Lower lobe of right lung (tissue), 2 donors: ENCODE measurements at regions not wholly inside any gene's neighbourhood (a gene's known extent, or its start where the extent isn't known, plus 50 kb on each side); places are given as distances from the start of the nearest gene placed in this dataset.

ENCODE experiments used
- ATAC-seq, 2 donors: fragments of 200-7000 bp; cut with Tn5 transposase; one replicate each; pipeline ENCODE4 v1.9.1; 2020 to 2022; ENCODE audit warnings: mild to moderate bottlenecking in 2 of 2, moderate library complexity in 2 of 2
- DNase-seq: peaks from one replicate; pipeline ENCODE4 v3.0.0-alpha.2; 2020
- H3K27ac ChIP-seq: fragments of 200-600 bp; one replicate; pipeline ENCODE4 v1.8.0; 2022
- H3K27me3 ChIP-seq: fragments of 200-600 bp; one replicate; pipeline ENCODE4 v1.8.0; 2022; ENCODE audit warnings: low read depth
- H3K36me3 ChIP-seq: fragments of 200-600 bp; one replicate; pipeline ENCODE4 v1.8.0; 2022; ENCODE audit warnings: mild to moderate bottlenecking
- H3K4me1 ChIP-seq: fragments of 200-600 bp; one replicate; pipeline ENCODE4 v1.8.0; 2022
- H3K4me3 ChIP-seq: fragments of 200-600 bp; one replicate; pipeline ENCODE4 v1.8.0; 2022; ENCODE audit warnings: mild to moderate bottlenecking
- H3K9me3 ChIP-seq: fragments of 200-600 bp; one replicate; pipeline ENCODE4 v1.8.0; 2022
- CTCF ChIP-seq: fragments of 200-600 bp; IDR thresholded peaks from one replicate; pipeline ENCODE4 v1.8.0; 2022; ENCODE audit warnings: antibody characterized with exemption, mild to moderate bottlenecking
- intact Hi-C: fragments of 100-400 bp; cut with DNase I; formaldehyde crosslinking; loops from one replicate; pipeline ENCODE4 v1.11.0; 2022
- donor health status: DM: no; HTN: yes; CAD: no; lungs with severe emphysema.

GRCh38 chr22:48531108-48531507 is 1296.6 kb downstream of the BRD1 start:
- ATAC-seq (no peak), DNase-seq (no peak)
- intact Hi-C loops: no loop called here
- no peaks in the 10 kb centered on the region for H3K4me1 ChIP-seq
- TF ChIP-seq CTCF: no peak
- no peaks in the 10 kb centered on the region for H3K9me3 ChIP-seq
- no peak overlapping the region for H3K4me3 ChIP-seq
- no peak overlapping the region for H3K27ac ChIP-seq
- H3K36me3 ChIP-seq: no peaks in the 10 kb centered on the region
- no peaks in the 10 kb centered on the region for H3K27me3 ChIP-seq

DNA sequence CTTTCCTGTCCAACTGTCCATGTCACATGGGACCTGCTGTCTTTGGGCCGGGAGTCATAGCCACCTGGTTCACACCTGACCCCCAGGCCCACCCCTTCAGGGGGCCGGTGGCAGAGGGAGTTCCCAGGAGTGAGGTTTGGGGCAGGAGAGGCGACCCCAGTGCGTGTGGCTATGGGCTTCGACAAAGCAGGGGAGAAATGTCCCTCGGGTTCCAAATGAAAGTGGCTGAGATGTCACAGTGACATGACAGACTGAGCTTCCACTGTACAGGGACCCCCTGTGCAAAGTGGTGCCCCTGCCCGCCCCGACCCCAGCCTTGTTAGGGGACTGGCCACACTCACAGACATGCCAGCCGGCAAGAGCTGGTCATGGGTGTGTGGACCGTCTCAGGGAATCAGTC is 1297.0 kb downstream of the BRD1 start:
- ATAC-seq (no peak), DNase-seq (no peak)
- Histone ChIP-seq H3K27ac (no peak overlapping the region), H3K27me3 (no peaks in the 10 kb centered on the region), H3K4me1 (no peaks in the 10 kb centered on the region), H3K4me3 (no peak overlapping the region), H3K36me3 (no peaks in the 10 kb centered on the region), H3K9me3 (no peaks in the 10 kb centered on the region)
- intact Hi-C loops: no loop called here
- no peak for TF ChIP-seq CTCF

GRCh38 chr22:48528221-48528915 is 1299.3 kb downstream of the BRD1 start:
- peak; percentile 74 for DNase-seq
- Histone ChIP-seq H3K4me1 (no peaks in the 10 kb centered on the region), H3K27me3 (no peaks in the 10 kb centered on the region), H3K4me3 (no peak overlapping the region), H3K27ac (no peak overlapping the region), H3K9me3 (no peaks in the 10 kb centered on the region), H3K36me3 (no peaks in the 10 kb centered on the region)
- peak; percentile 57 to 73 for ATAC-seq
- intact Hi-C loops: no loop called here
- no peak for TF ChIP-seq CTCF

- H3K4me3 ChIP-seq: no peak overlapping the region
- no peak for DNase-seq
- H3K27me3 ChIP-seq: peaks cover 2% of the 10 kb centered on the region
- TF ChIP-seq CTCF: no peak
- H3K9me3 ChIP-seq: no peaks in the 10 kb centered on the region
- intact Hi-C loops: no loop called here
- no peaks in the 10 kb centered on the region for H3K4me1 ChIP-seq
- ATAC-seq: no peak
- no peaks in the 10 kb centered on the region for H3K36me3 ChIP-seq
- no peak overlapping the region for H3K27ac ChIP-seq
Measured at GRCh38 chr22:48523761-48524160, 1303.9 kb downstream of the BRD1 start.

DNA sequence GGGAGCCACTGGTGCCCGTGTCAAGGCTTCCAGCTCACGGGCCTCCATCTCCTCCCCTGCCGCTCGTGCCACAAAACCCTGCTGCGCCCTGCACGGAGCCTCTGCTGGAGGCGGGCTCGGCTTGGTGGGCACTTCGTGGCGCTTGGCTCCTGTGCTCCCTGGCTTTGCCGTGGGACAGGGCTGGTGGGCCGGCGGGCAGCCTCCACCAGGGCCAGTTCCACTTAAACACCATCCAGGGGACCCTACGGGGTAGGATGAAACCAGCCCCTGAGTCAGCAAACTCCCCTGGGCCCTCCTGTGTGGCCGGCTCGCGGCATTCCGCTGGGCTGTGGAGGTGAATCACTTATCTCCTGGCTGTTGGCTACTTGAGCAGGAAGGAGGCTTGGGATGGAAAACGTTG is 1304.6 kb downstream of the BRD1 start:
- Histone ChIP-seq H3K4me1 (no peaks in the 10 kb centered on the region), H3K36me3 (no peaks in the 10 kb centered on the region), H3K27me3 (peaks cover 3% of the 10 kb centered on the region), H3K4me3 (no peak overlapping the region), H3K27ac (no peak overlapping the region), H3K9me3 (no peaks in the 10 kb centered on the region)
- DNase-seq (no peak), ATAC-seq (no peak)
- no peak for TF ChIP-seq CTCF
- intact Hi-C loops: no loop called here
